H9 (cell line): ENCODE measurements at regions not wholly inside any gene's neighbourhood (a gene's known extent, or its start where the extent isn't known, plus 50 kb on each side); places are given as distances from the start of the nearest gene placed in this dataset.

Experiments used
- DNase-seq: peaks from one replicate; pipeline ENCODE4 v3.0.0-alpha.2; 2017
- H2AFZ ChIP-seq: one replicate; pipeline ENCODE4 v1.6.1; 2013; ENCODE audit warnings: mild to moderate bottlenecking, low read length, control low read depth, moderate library complexity
- H2AK5ac ChIP-seq: 2 replicates; pipeline ENCODE4 v1.6.1; 2013; ENCODE audit warnings: low read length, control low read depth, mixed read lengths; ENCODE audit not compliant: insufficient read length
- H2BK120ac ChIP-seq: one replicate; pipeline ENCODE4 v1.6.1; 2013; ENCODE audit warnings: low read depth, mild to moderate bottlenecking, low read length, control low read depth, inconsistent platforms; ENCODE audit not compliant: poor library complexity, severe bottlenecking
- H2BK12ac ChIP-seq: 2 replicates; pipeline ENCODE4 v1.6.1; 2013; ENCODE audit warnings: low read length, control low read depth, mixed read lengths, low read depth; ENCODE audit not compliant: insufficient read length
- H2BK15ac ChIP-seq: 2 replicates; pipeline ENCODE4 v1.6.1; 2013; ENCODE audit warnings: low read depth, low read length, control low read depth
- H2BK20ac ChIP-seq: one replicate; pipeline ENCODE4 v1.6.1; 2013; ENCODE audit warnings: low read depth, mild to moderate bottlenecking, low read length, control low read depth, inconsistent platforms; ENCODE audit not compliant: poor library complexity, severe bottlenecking
- H2BK5ac ChIP-seq: 2 replicates; pipeline ENCODE4 v1.6.1; 2013; ENCODE audit warnings: low read length, control low read depth, mixed read lengths; ENCODE audit not compliant: insufficient read length
- H3K14ac ChIP-seq: 2 replicates; pipeline ENCODE4 v1.6.1; 2013; ENCODE audit warnings: low read length, control low read depth; ENCODE audit not compliant: insufficient read depth
- H3K18ac ChIP-seq: 2 replicates; pipeline ENCODE4 v1.6.1; 2013; ENCODE audit warnings: low read depth, mild to moderate bottlenecking, mixed read lengths, low read length, control low read depth; ENCODE audit not compliant: insufficient read length
- H3K23ac ChIP-seq: 2 replicates; pipeline ENCODE4 v1.6.1; 2013; ENCODE audit warnings: low read length, control low read depth, mixed read lengths, low read depth; ENCODE audit not compliant: insufficient read length
- H3K23me2 ChIP-seq: 2 replicates; pipeline ENCODE4 v1.6.1; 2013; ENCODE audit warnings: low read depth, mild to moderate bottlenecking, mixed read lengths, low read length, control low read depth; ENCODE audit not compliant: insufficient read length, poor library complexity, severe bottlenecking
- H3K27ac ChIP-seq: 2 replicates; pipeline ENCODE4 v1.5.1; 2013; ENCODE audit warnings: low read length, control low read depth, mixed read lengths, low read depth; ENCODE audit not compliant: insufficient read length
- H3K27me3 ChIP-seq: 2 replicates; pipeline ENCODE4 v1.6.1; 2013; ENCODE audit warnings: low read length, control low read depth, inconsistent platforms; ENCODE audit not compliant: insufficient read depth
- H3K4ac ChIP-seq: 2 replicates; pipeline ENCODE4 v1.6.1; 2013; ENCODE audit warnings: low read depth, mild to moderate bottlenecking, control low read depth, inconsistent platforms, low read length, moderate library complexity
- H3K4me1 ChIP-seq: 2 replicates; pipeline ENCODE4 v1.6.1; 2013; ENCODE audit warnings: low read length, control low read depth, inconsistent platforms; ENCODE audit not compliant: insufficient read depth
- H3K4me2 ChIP-seq: 2 replicates; pipeline ENCODE4 v1.6.1; 2013; ENCODE audit warnings: low read length, control low read depth, mixed read lengths; ENCODE audit not compliant: insufficient read length, insufficient read depth
- H3K56ac ChIP-seq: 2 replicates; pipeline ENCODE4 v1.6.1; 2013; ENCODE audit warnings: low read depth, mild to moderate bottlenecking, mixed read lengths, low read length, control low read depth; ENCODE audit not compliant: insufficient read length
- H3K79me1 ChIP-seq: 2 replicates; pipeline ENCODE4 v1.6.1; 2013; ENCODE audit warnings: low read depth, mild to moderate bottlenecking, moderate library complexity, low read length, control low read depth, inconsistent platforms; ENCODE audit not compliant: insufficient read depth, poor library complexity, severe bottlenecking
- H3K79me2 ChIP-seq: 2 replicates; pipeline ENCODE4 v1.6.1; 2013; ENCODE audit warnings: low read length, control low read depth, inconsistent platforms; ENCODE audit not compliant: insufficient read depth
- H3K9ac ChIP-seq: 2 replicates; pipeline ENCODE4 v1.6.1; 2013; ENCODE audit warnings: low read length, control low read depth, mixed read lengths; ENCODE audit not compliant: insufficient read length; ENCODE audit errors: extremely low read depth
- H3K9me3 ChIP-seq: one replicate; pipeline ENCODE4 v1.6.1; 2013; ENCODE audit warnings: low read depth, low read length, inconsistent platforms; ENCODE audit not compliant: control insufficient read depth
- H3T11ph ChIP-seq: one replicate; pipeline ENCODE4 v1.6.1; 2013; ENCODE audit warnings: mild to moderate bottlenecking, low read length, control low read depth, inconsistent platforms
- H4K20me1 ChIP-seq: one replicate; pipeline ENCODE4 v1.6.1; 2013; ENCODE audit not compliant: control insufficient read depth, insufficient read length, insufficient read depth
- H4K5ac ChIP-seq: 2 replicates; pipeline ENCODE4 v1.6.1; 2013; ENCODE audit warnings: low read depth, mild to moderate bottlenecking, mixed read lengths, low read length, control low read depth; ENCODE audit not compliant: insufficient read length
- H4K8ac ChIP-seq: replicated peaks from 2 replicates; pipeline ENCODE4 v1.6.1; 2013; ENCODE audit warnings: low read length, control low read depth, mixed read lengths, low read depth; ENCODE audit not compliant: insufficient read length
- H4K91ac ChIP-seq: 2 replicates; pipeline ENCODE4 v1.6.1; 2013; ENCODE audit warnings: low read depth, mild to moderate bottlenecking, moderate library complexity, mixed read lengths, low read length, control low read depth; ENCODE audit not compliant: insufficient read length
- H3K27ac Mint-ChIP-seq, 3 experiments: 2 replicates in 2 of 3; 3 replicates in 1 of 3; pipeline ENCODE4 v1.8.0; 2020 to 2021; ENCODE audit warnings: mixed read lengths in 3 of 3, mild to moderate bottlenecking in 1 of 3, moderate library complexity in 1 of 3
- H3K27me3 Mint-ChIP-seq: 2 replicates; pipeline ENCODE4 v1.8.0; 2021; ENCODE audit warnings: low read depth, mild to moderate bottlenecking, moderate library complexity, mixed read lengths
- H3K36me3 Mint-ChIP-seq, 3 experiments: 2 replicates in 2 of 3; 3 replicates in 1 of 3; pipeline ENCODE4 v1.8.0; 2020 to 2021; ENCODE audit warnings: low read depth in 3 of 3, mixed read lengths in 3 of 3; ENCODE audit not compliant: insufficient read depth in 1 of 3
- H3K4me1 Mint-ChIP-seq, 2 experiments: 2 replicates each; pipeline ENCODE4 v1.8.0; 2020; ENCODE audit warnings: mixed read lengths in 2 of 2
- H3K4me3 Mint-ChIP-seq, 2 experiments: 2 replicates in 1 of 2; 3 replicates in 1 of 2; pipeline ENCODE4 v1.8.0; 2020 to 2021; ENCODE audit warnings: mild to moderate bottlenecking in 2 of 2, mixed read lengths in 2 of 2, moderate library complexity in 1 of 2
- H3K9me3 Mint-ChIP-seq, 2 experiments: 2 replicates in 1 of 2; 3 replicates in 1 of 2; pipeline ENCODE4 v1.8.0; 2020; ENCODE audit warnings: mild to moderate bottlenecking in 2 of 2, mixed read lengths in 2 of 2, moderate library complexity in 1 of 2
- CTCF ChIP-seq: fragments of 200-600 bp; sonication (generic); conservative IDR thresholded peaks from 3 replicates; pipeline ENCODE4 v1.8.0; 2021; ENCODE audit warnings: antibody characterized with exemption, mild to moderate bottlenecking
- WGBS: extraction: QIAGEN DNeasy Blood & Tissue Kit; methylation state at CpG from one replicate; pipeline ENCODE4 v1.1.7; 2013; ENCODE audit warnings: missing lambda C conversion rate, low lambda C conversion rate, mixed read lengths; ENCODE audit not compliant: insufficient read length; ENCODE audit errors: extremely low coverage; 5-methylcytosine and 5-hydroxymethylcytosine counted together

- Histone ChIP-seq H2BK20ac (no peak overlapping the region), H2BK15ac (no peak overlapping the region), H3K23me2 (no peaks in the 10 kb centered on the region), H2BK120ac (no peak overlapping the region), H3T11ph (no peak overlapping the region), H3K79me1 (no peaks in the 10 kb centered on the region), H2AK5ac (no peak overlapping the region), H3K56ac (no peak overlapping the region), H3K14ac (no peak overlapping the region), H3K23ac (no peak overlapping the region), H3K4me2 (no peak overlapping the region), H4K5ac (no peak overlapping the region), H3K4me1 (no peaks in the 10 kb centered on the region), H3K27ac (no peak overlapping the region), H3K9me3 (peaks cover 5% of the 10 kb centered on the region), H2BK5ac (no peak overlapping the region), H3K27me3 (no peaks in the 10 kb centered on the region), H3K18ac (no peak overlapping the region), H2AFZ (no peak overlapping the region), H4K91ac (no peak overlapping the region), H3K9ac (no peak overlapping the region), H2BK12ac (no peak overlapping the region), H3K4ac (no peak overlapping the region), H4K20me1 (no peaks in the 10 kb centered on the region), H4K8ac (no peak overlapping the region), H3K79me2 (no peaks in the 10 kb centered on the region)
- no peak for TF ChIP-seq CTCF
- Mint-ChIP-seq H3K9me3 (peaks cover 6 to 9% of the 10 kb centered on the region in 2 experiments), H3K27ac (no peak overlapping the region), H3K27me3 (peaks cover 8% of the 10 kb centered on the region), H3K36me3 (no peaks in the 10 kb centered on the region; a peak in 2 of 7 replicates), H3K4me1 (no peaks in the 10 kb centered on the region), H3K4me3 (no peak overlapping the region)
- WGBS = no CpG with 5 or more reads among the region's 5 CpGs
- DNase-seq = no peak
Observed at GRCh38 chr7:155172141-155172540, 102.0 kb downstream of the HTR5A start.
